Right renal cortex interstitium (tissue), 3 donors: ENCODE measurements at regions not wholly inside any gene's neighbourhood (a gene's known extent, or its start where the extent isn't known, plus 50 kb on each side); places are given as distances from the start of the nearest gene placed in this dataset.

Experiments used
- DNase-seq, 3 donors: peaks; one replicate each; pipeline ENCODE4 v3.0.0-alpha.2; 2013; ENCODE audit warnings: low read depth in 3 of 3, low spot score in 2 of 3

DNA sequence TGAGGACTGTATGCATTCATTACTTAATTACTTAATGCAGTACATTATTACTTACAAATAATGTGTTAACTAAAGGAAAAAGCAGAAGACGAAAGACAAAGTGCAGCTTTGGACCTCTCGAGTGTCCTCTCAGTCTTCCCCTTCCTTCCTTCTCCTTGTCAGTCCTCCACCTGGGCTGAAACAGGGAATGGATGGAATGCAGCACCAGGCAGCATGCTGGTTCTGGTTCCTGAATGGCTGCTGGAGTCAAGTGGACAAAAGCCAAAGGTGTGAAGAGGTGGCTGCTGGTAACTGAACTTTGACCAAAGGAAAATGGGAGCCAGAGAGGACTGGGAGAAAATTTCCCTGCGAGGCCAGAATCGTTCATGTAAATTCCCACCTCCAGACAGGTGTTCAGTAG lies 179.5 kb downstream of the GPAM start:
- DNase-seq: no peak

DNA sequence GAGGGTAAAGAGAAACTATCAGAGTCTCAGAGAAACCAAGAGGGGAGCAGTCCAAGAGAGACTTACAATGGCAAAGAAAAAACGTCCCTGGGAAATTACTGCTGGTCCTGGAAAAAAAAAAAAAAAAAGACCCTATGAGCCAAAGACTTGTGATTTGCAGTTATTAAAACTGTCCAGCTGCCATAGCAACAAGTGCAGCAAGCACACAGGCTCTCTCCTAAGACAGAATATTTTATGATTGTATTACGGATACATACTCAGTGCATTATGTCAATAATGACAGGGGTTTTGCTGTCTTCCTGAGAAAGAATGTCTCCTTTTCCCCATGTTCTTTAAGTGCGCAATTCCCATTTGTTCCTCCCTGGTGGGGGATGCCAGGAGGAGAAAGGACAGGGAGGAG lies 178.5 kb downstream of the GPAM start:
- DNase-seq: no peak

GRCh38 chr10:112006407-112006806 lies 177.2 kb downstream of the GPAM start:
- no peak for DNase-seq

DNA sequence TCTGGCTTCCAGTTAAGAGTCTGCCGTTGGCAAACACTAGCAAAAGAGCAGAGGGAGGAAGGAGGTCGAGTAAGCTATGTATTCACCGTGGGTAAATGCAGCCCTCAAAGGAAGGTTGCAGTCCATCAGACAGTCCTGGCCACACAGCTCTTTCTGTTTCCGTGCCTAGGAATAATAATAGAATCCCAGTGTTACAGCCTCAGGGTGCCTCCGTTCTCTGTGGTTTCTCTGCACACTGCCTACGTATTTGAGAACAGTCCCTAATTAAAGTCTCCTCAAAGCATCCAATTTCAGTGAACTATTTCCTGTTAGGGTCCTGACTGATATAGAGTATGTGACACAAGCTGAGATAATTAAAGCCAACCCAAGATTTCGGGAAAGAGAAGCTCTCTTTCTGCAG lies 176.7 kb downstream of the GPAM start:
- no peak for DNase-seq

- no peak for DNase-seq
Measured at GRCh38 chr10:112022196-112022595, 161.4 kb downstream of the GPAM start.

- DNase-seq: no peak
Measured at GRCh38 chr10:112024079-112024478, 159.5 kb downstream of the GPAM start.

DNA sequence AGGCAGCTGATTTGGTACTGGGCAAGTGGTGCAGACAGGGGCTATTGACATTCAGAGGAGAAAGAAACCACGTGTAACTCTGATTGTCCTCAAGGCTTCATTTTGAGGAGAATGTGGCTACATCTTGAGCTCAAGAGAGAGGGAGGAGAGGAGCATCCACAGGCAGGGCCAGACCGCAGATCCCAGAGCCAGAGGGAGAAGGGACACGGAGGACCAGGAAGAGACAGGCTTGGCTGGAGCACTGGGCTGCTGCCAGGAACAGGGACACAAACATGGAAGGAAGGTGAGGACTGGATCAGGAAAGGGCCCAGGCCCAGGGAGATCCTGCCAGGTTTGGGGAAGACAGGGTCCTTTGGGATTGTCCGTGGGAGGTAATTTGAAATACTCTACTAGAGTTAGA lies 158.3 kb downstream of the GPAM start:
- DNase-seq: no peak

DNA sequence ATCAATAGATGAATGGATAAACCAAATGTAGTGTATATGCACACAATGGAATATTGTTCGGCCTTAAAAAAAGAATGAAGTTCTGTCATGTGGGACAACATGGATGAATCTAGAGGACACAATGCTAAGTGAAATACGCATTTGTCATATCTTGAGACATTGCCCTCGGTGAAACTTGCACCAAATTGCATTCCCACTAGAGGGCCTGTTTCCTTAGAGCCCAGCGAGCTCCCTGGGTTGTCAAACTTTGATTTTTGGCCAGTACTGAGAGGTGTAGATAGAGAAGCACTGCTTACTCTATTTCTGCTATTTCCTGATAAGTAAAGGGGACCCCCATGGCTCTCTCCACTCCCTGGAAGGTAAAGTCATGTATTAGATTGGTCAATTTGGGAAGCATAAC lies 157.1 kb downstream of the GPAM start:
- DNase-seq: no peak

- no peak for DNase-seq
Measured at GRCh38 chr10:112027731-112028280, 155.8 kb downstream of the GPAM start.

DNA sequence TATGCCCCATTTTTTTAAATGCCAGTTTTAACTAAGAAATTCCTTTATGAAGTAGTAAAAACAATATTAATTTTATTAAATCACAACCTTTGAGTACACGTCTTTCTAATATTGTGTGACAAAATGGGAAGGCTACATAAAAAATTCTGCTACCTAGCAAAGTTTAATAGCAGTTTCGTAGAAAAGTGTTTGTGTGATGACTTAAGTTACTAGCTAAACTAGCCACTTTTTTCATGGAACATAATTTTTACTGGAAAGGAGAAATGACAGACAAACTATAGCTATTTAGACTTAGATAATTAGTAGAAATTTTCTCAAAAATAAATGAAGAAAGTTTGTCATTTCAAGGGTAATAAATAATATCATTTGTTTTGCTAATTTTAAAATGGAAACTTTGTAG lies 153.1 kb downstream of the GPAM start:
- DNase-seq: no peak

DNA sequence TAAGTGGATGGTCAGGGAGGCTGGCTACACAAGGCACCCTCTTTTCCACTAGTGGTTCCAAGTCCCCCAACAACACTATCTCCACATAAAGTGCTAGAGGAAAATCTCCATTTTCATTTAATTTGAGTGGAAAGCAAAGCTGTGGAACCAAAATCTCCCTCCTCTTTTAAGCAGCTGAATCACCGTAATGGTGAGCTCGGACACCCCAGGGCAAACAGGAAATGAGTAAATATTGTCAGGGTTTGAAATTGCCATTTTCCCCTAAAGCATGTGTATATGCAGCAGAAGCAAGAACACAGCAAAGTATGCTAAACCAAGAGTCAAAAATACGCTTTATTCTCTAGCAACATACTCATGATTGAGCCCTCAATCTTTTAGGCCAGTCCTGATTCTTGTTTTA lies 143.7 kb downstream of the GPAM start:
- no peak for DNase-seq

DNA sequence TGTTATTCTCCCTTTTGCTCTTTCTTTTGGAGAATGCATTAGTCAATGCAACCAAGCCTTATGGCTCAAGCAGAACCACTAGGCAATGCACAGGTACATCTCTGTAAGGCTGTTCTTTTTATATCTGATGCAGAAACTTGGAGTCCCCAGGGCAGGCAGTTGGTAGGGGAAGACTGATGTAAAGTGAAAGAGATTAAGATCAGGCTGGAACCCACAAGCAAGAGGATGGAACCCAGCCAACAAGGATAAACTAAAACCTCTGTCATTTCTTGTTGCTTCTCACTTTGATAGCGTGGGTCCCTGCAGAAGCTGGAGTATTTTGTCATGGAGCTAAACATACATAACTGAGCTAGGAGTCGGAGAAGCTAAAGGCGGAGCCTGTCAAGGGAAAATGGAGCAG lies 142.9 kb downstream of the GPAM start:
- no peak for DNase-seq

DNA sequence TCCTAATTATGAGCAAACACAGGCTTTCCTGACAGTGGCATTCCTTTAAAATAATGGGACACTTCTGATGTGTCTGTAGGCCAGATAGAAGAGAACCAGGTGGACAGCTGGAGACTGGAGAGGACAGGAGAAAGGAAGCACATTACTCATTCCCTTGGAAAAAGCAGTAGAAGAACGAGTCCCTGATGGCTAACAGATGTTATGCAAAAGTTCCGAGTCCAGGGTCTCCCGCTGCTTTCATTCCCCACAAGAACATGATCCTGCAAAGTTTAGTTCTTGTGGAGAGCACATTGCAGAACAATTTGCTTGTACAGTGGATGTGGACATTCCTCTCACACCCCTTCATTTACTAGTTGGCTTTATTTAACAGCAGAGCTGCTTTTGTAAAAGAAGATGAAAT lies 137.6 kb downstream of the GPAM start:
- no peak for DNase-seq

DNA sequence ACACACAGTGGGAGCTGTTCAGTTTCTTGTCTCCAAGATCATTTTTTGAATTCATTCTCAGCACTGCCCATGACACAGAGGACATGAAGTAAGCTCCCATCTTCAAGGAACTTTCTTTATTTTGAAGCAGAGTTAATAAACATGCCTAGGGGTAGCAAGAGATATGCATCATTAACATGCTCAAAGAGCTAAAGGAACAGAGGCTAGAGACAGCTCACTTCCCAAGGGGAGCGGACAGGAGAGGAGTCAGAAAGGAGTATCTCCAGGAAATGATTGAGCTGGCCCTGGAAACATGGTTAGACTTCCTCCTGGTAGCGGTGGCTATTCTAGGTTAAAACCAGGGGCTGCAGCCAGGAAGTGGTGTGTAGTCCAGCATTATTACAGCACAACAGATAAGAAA lies 135.9 kb downstream of the GPAM start:
- no peak for DNase-seq

DNA sequence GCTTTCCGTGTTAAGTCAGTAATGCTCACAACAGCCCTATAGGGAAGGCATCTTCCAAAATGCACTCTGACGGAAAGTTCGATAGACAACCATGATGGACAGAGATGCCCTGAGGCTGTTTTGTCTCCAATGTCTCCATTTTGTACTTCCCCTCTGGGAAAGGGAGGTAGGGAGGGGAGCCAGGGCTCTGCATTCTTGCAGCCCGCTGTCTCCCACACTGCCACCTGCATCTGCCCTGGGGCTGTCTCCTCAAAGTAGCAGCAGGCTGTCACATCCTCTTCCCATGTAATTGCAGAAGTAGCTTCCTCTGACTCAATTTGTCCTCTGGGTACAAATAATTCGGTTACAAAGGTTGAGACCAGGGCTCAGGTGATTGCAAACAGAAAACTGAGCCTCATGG lies 131.4 kb downstream of the GPAM start:
- no peak for DNase-seq

DNA sequence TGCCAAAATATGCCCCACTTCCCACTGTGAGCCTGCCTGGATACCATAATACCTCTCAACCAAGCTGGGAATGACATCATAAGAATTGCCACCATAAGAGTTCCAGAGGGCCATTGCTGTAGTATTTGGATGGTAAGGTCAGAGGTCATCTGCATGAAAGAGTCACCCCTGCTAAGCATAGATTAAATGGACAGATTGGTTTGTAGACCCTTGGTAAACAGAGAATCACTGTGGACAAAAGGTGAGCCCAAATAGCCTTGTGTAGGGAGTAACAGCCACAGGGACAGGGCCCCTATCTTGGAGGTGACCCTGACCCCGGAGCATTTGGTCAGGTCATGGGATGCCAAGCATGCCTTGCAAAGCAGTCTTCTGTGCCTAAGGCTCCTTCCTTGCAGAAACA lies 129.7 kb downstream of the GPAM start:
- DNase-seq: no peak

DNA sequence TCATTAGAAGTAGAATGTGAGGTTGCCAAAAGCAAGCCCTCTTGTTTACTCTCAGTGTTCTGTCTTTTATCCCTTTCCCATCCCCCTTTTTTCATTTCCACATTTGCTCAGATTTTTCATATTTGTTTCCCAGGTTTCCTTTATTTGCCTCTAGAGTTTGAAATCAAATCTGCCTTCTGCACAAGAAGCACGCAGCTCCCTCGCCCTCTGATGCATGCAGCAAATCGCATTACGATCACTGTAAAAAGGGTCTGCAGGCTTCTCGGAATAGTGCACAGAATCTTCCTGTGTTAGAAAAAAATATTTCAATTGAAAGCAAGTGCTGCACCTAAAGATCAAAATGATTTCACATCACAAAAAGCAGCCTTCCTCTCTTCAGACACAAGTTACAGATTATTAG lies 129.0 kb downstream of the GPAM start:
- DNase-seq: no peak

DNA sequence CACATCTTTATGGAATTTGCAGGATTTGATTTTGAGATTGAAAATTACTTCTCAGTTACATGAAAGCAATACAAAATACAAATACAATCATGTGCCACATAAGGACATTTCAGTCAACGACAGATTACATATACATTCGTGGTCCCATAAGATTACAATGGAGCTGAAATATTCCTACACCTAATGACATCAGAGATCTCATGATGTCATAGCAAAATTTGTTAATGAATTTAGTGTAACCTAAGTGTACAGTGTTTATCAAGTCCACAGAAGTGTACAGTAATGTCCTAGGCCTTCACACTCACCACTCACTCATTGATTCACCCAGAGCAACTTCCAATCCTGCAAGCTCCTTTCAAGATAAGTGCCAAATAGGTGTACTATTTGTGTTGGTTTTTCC lies 126.5 kb downstream of the GPAM start:
- DNase-seq: no peak

DNA sequence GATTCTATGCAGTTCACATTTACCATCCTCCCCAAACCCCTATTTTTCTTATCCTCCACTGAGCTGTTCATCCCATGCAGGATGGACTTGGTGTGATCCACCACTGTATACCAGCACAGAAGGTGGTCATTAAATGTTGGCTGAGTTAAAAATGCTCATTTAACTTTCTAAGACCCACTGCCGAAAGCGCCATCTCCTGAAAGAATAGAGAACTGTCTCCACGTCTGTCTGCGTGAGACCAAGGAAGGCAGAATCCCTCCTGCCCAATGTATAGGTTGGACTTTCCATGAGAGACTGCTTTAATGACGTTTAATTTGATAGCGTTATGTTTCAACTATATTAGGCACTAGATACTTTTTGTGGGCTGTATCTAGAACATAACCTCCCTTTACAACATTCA lies 124.3 kb downstream of the GPAM start:
- DNase-seq: no peak

- no peak for DNase-seq
Measured at GRCh38 chr10:112071596-112072133, 111.9 kb downstream of the GPAM start.

DNA sequence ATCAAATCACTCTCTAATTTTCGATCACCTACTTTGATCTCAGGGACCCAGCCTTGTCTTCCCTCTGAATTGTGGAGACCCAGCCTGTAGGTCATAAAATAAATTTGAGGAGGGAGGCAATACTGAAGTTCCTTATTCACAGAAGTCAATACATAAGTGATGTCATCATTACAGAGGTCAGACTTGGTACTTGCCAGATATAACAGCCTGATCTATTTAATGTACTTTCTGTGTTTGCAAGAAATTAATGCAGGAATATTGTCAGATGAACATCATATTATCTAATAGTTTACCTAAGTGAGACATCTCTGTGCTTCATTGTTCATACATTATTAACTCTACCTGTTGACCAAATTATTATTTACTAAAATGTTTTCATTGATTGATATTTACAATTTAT lies 105.6 kb downstream of the GPAM start:
- no peak for DNase-seq

DNA sequence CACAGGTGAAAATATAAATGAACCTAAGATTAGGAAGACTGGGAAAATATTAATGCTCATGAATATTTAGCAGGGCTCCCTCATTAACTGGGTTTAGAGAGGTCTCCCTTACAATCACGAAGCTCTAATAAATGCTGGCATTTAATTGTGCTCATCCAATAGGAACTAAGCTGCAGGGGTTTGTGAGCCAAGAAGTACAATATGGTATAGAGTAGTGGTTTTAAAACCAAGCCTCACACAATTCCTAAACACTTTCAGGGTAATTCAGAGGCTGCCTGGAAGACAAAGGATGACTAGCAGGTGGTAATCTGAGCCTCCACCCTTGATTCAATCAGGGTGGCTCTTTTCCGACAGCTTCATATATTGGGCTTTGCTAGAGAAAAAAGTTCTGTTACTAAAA lies 103.3 kb downstream of the GPAM start:
- no peak for DNase-seq

- DNase-seq: peak in 1 of 3 donors; percentile 48
Measured at GRCh38 chr10:112082120-112082519, 101.4 kb downstream of the GPAM start.
